ENCODE measurements at regions not wholly inside any gene's neighbourhood (a gene's known extent, or its start where the extent isn't known, plus 50 kb on each side); places are given as distances from the start of the nearest gene placed in this dataset.

- no peak for TF ChIP-seq CTCF (IDR thresholded peaks at IDR 0.05)
These were observed 414.8 kb upstream of the JARID2 start for GRCh38 chr6:14831070-14831469.

GRCh38 chr6:14831937-14832336, 413.9 kb upstream of the JARID2 start:
- TF ChIP-seq CTCF (IDR thresholded peaks at IDR 0.05) = no peak

- TF ChIP-seq CTCF (IDR thresholded peaks at IDR 0.05) = no peak
These were observed 413.4 kb upstream of the JARID2 start for GRCh38 chr6:14832427-14832826.

GRCh38 chr6:14834851-14835530, 410.9 kb upstream of the JARID2 start:
- no peak for TF ChIP-seq CTCF (IDR thresholded peaks at IDR 0.05)

GRCh38 chr6:14837435-14837834, 408.4 kb upstream of the JARID2 start:
- no peak for TF ChIP-seq CTCF (IDR thresholded peaks at IDR 0.05)

- TF ChIP-seq CTCF (IDR thresholded peaks at IDR 0.05) = no peak
These were observed 407.7 kb upstream of the JARID2 start for GRCh38 chr6:14838133-14838583.

GRCh38 chr6:14841901-14842421, 403.9 kb upstream of the JARID2 start:
- no peak for TF ChIP-seq CTCF (IDR thresholded peaks at IDR 0.05)
